ENCODE measurements at regions not wholly inside any gene's neighbourhood (a gene's known extent, or its start where the extent isn't known, plus 50 kb on each side); places are given as distances from the start of the nearest gene placed in this dataset.

DNA sequence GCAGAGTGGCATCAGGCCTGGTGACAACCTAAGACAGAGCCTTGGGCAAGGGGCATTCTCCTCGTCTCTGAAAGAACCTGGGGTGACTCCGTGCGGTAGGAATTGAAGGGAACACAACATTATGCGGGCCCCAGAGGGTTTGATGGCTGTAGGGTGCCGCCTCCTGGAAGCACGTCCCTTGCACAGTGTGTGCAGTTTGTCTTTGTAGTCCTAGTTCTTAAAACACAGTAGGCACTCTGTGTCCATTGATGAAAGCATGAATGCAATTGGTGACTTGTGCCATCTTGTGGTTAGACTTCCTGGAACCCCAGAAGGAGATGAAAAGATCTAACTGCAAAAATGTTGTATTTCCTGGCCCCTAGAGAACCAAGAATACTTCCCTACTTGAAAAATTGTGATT lies 279.8 kb downstream of the UTP18 start:
- no peak for DNase-seq (ENCODE audit: low read depth in 4 of 4, low spot score in 3 of 4)

DNA sequence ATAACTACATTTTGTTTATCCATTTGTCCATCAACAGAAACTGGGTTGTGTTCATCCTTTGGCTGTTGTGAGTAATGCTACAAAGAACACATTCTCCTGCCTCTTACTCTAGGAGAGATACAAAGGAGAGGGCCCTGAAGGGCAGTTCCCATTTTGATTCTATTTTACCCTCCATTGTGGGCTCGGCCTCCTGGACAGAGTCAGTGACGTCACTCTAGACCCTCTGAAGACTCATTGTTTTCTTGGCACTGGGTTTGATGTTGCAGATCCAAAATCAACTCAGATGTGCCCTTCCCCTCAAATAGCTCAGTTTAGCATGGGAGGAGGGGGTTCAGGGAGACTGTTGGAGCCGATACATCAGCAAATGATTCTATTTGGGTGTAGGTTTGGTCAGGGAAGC lies 280.9 kb downstream of the UTP18 start:
- DNase-seq (ENCODE audit: low read depth in 4 of 4, low spot score in 3 of 4): no peak

- DNase-seq (ENCODE audit: low read depth in 4 of 4, low spot score in 3 of 4): no peak
Observed at GRCh38 chr17:51546114-51546513, 285.8 kb downstream of the UTP18 start.

DNA sequence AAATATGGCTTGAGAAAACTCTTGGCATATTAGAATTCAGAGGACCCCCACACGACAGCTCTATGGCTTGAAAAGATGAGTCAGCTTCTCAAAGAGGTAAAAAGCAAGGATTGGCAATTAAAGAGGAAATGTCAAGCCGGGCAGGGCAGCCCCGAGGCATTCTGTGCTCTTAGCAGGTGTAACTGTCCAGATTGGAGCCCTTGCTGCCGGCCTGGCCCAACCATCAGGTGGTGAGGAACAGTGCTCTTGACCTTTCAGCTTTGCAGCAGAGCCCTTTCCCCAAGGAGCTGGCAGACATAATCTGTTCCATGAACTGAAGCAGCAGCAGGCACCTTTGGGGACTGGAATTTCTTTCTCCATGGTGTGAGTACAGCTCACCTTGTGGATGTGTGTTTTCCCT lies 287.8 kb downstream of the UTP18 start:
- DNase-seq (ENCODE audit: low read depth in 4 of 4, low spot score in 3 of 4): no peak

GRCh38 chr17:51555153-51555552 lies 294.8 kb downstream of the UTP18 start:
- no peak for DNase-seq (ENCODE audit: low read depth in 4 of 4, low spot score in 3 of 4)

DNA sequence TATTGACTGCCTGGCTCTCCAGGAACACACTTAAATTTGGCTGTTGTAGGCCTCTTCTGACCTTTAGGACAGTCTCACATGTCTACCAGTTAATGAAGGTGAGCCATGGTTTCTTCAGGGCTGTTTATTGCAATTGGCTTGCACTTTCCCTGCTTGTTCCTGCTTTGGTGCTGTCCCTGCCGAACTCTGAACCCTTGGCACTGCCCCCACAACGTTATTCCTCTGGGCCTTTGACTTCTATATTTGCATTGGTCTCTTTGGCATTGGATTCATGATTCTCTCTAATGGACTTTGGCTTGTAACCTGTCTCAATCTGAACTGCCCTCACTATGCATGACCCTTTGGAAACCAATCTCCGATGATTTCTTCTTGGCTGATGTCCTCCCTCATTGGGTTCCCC lies 299.4 kb downstream of the UTP18 start:
- DNase-seq (ENCODE audit: low read depth in 4 of 4, low spot score in 3 of 4): no peak

GRCh38 chr17:51560398-51560797 lies 300.1 kb downstream of the UTP18 start:
- no peak for DNase-seq (ENCODE audit: low read depth in 4 of 4, low spot score in 3 of 4)

- no peak for DNase-seq (ENCODE audit: low read depth in 4 of 4, low spot score in 3 of 4)
Observed at GRCh38 chr17:51563961-51564360, 303.6 kb downstream of the UTP18 start.

GRCh38 chr17:51572115-51572514 lies 311.8 kb downstream of the UTP18 start:
- DNase-seq (ENCODE audit: low read depth in 4 of 4, low spot score in 3 of 4): no peak
